Fibroblast of lung (primary cell): ENCODE measurements at regions not wholly inside any gene's neighbourhood (a gene's known extent, or its start where the extent isn't known, plus 50 kb on each side); places are given as distances from the start of the nearest gene placed in this dataset.

Source experiments
- CTCF ChIP-seq, 2 donors: IDR thresholded peaks in 1 of 2; conservative IDR thresholded peaks in 1 of 2; 1 replicate in 1 of 2; 2 replicates in 1 of 2; pipeline ENCODE4 v1.5.1; 2011 to 2012; ENCODE audit warnings: low read length in 2 of 2, control low read depth in 1 of 2, inconsistent platforms in 1 of 2, low read depth in 1 of 2, mild to moderate bottlenecking in 1 of 2
- EZH2 ChIP-seq: IDR thresholded peaks from 2 replicates; pipeline ENCODE4 v1.5.1; 2012; ENCODE audit warnings: low read length, control low read depth, mild to moderate bottlenecking; ENCODE audit errors: missing control alignments

- TF ChIP-seq EZH2 (no peak), CTCF (conservative IDR thresholded peaks at IDR 0.05 in 1 of 2, IDR thresholded peaks at IDR 0.05 in 1 of 2; ENCODE audit: low read depth in 1 of 2, low read length in 2 of 2) (no peak)
Observed at GRCh38 chr13:65866138-65866537, 1364.0 kb downstream of the PCDH9 start.
